NT2/D1 (cell line): ENCODE measurements at regions not wholly inside any gene's neighbourhood (a gene's known extent, or its start where the extent isn't known, plus 50 kb on each side); places are given as distances from the start of the nearest gene placed in this dataset.

Experiments
- DNase-seq: peaks from one replicate; pipeline ENCODE4 v3.0.0-alpha.2; 2011; ENCODE audit warnings: low read depth, low spot score
- H3K27me3 ChIP-seq: 2 replicates; pipeline ENCODE4 v1.6.0; 2011; ENCODE audit warnings: mild to moderate bottlenecking; ENCODE audit not compliant: insufficient read length, insufficient read depth
- H3K36me3 ChIP-seq: 2 replicates; pipeline ENCODE4 v1.6.1; 2011; ENCODE audit warnings: mild to moderate bottlenecking, low read length, mixed read lengths; ENCODE audit not compliant: insufficient read depth, insufficient read length
- H3K4me1 ChIP-seq: 2 replicates; pipeline ENCODE4 v1.5.1; 2011; ENCODE audit not compliant: insufficient read depth, insufficient read length
- H3K4me3 ChIP-seq: 2 replicates; pipeline ENCODE4 v1.5.1; 2011; ENCODE audit warnings: low read depth; ENCODE audit not compliant: insufficient read length
- H3K9ac ChIP-seq: 2 replicates; pipeline ENCODE4 v1.6.0; 2011; ENCODE audit warnings: low read depth; ENCODE audit not compliant: insufficient read length
- H3K9me3 ChIP-seq: 2 replicates; pipeline ENCODE4 v1.5.1; 2011; ENCODE audit warnings: mild to moderate bottlenecking, low read length; ENCODE audit not compliant: insufficient read depth
- SUZ12 ChIP-seq: IDR thresholded peaks from 2 replicates; pipeline ENCODE4 v1.6.1; 2011; ENCODE audit not compliant: insufficient read length, insufficient read depth; ENCODE audit errors: extremely low read depth
- YY1 ChIP-seq: IDR thresholded peaks from 2 replicates; pipeline ENCODE4 v1.6.1; 2011; ENCODE audit not compliant: insufficient read length, insufficient read depth
- ZNF274 ChIP-seq: IDR thresholded peaks from 2 replicates; pipeline ENCODE4 v1.6.1; 2011; ENCODE audit warnings: mild to moderate bottlenecking, low read depth, low read length

- Histone ChIP-seq H3K36me3 (no peaks in the 10 kb centered on the region), H3K27me3 (no peaks in the 10 kb centered on the region), H3K9ac (no peak overlapping the region), H3K4me1 (no peaks in the 10 kb centered on the region), H3K4me3 (no peak overlapping the region), H3K9me3 (no peaks in the 10 kb centered on the region)
- no peak for TF ChIP-seq YY1
- TF ChIP-seq ZNF274, result no peak
- TF ChIP-seq SUZ12, result no peak
- DNase-seq, result no peak
Measured at GRCh38 chr4:134537701-134538100, 336.1 kb upstream of the PABPC4L start.

DNA sequence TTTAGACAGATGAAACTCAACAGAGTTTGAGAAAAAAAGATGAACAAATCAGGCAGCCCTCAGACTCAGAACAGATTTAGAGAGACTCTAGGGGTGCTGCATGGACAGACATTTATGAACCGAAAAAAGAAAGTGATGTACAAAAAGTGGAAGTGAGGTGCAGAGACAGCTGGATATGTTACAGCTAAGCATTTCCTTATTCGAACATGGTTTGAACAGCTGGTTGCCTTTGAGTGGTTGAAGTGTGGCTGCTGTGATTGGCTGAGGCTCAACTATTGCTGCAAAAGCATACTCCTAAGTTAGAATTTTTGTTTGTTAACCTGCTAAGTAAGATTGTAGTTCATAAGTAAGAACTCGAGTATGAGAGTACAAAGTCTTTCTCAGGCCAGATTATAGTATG, 331.5 kb upstream of the PABPC4L start:
- no peak overlapping the region for H3K4me3 ChIP-seq
- TF ChIP-seq YY1, result no peak
- TF ChIP-seq SUZ12, result no peak
- TF ChIP-seq ZNF274, result no peak
- H3K9me3 ChIP-seq, result no peaks in the 10 kb centered on the region
- no peak for DNase-seq
- H3K36me3 ChIP-seq, result no peaks in the 10 kb centered on the region
- no peak overlapping the region for H3K9ac ChIP-seq
- no peaks in the 10 kb centered on the region for H3K27me3 ChIP-seq
- no peaks in the 10 kb centered on the region for H3K4me1 ChIP-seq

- Histone ChIP-seq H3K9me3 (no peaks in the 10 kb centered on the region), H3K36me3 (no peaks in the 10 kb centered on the region), H3K9ac (no peak overlapping the region), H3K4me1 (no peaks in the 10 kb centered on the region), H3K4me3 (no peak overlapping the region), H3K27me3 (no peaks in the 10 kb centered on the region)
- DNase-seq, result no peak
- TF ChIP-seq ZNF274, result no peak
- TF ChIP-seq SUZ12, result no peak
Measured at GRCh38 chr4:134531013-134531412, 329.4 kb upstream of the PABPC4L start.

DNA sequence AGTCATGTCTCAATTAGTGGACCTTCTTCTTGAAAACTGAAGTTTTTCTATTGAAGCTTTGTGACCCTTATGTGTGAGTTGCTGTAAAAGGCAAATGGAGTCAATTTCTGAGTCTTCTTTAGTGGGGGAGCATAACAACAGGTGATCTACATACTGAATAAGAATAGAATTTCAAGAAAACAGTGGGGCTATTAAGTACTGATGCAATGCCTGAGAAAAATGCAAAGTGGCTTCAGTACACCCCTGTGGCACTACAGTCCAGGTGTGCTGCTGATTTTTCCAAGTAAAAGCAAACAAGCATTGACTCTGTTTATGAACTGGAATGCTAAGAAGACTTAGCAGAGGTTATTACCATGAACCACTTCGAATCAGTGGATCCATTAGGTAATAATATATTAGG, 328.0 kb upstream of the PABPC4L start:
- Histone ChIP-seq H3K36me3 (no peaks in the 10 kb centered on the region), H3K27me3 (no peaks in the 10 kb centered on the region), H3K4me1 (no peaks in the 10 kb centered on the region), H3K4me3 (no peak overlapping the region), H3K9me3 (no peaks in the 10 kb centered on the region), H3K9ac (no peak overlapping the region)
- no peak for DNase-seq
- TF ChIP-seq ZNF274 (no peak), SUZ12 (no peak), YY1 (no peak)

- Histone ChIP-seq H3K9ac (no peak overlapping the region), H3K4me3 (no peak overlapping the region), H3K27me3 (no peaks in the 10 kb centered on the region), H3K9me3 (no peaks in the 10 kb centered on the region), H3K4me1 (no peaks in the 10 kb centered on the region), H3K36me3 (no peaks in the 10 kb centered on the region)
- no peak for DNase-seq
- no peak for TF ChIP-seq SUZ12
- TF ChIP-seq YY1, result no peak
- TF ChIP-seq ZNF274, result no peak
Measured at GRCh38 chr4:134518574-134519217, 317.1 kb upstream of the PABPC4L start.

DNA sequence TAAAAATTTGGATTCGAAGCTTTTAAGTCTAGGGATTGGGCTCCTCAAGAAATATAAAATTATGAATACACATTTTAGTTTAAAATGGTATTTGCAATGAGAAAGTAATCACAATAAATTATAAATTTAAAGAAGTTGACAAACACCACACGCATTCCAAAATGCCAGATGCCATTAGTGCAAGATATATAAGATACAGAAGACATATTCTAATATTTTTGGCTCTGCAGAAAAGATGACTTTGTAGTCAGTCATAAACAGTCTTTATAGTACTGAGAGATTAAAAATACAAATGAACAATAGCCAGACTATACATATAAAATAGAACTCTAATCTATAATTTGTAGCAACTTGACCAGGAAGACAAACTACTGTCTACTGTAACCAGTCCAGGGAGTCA, 309.0 kb upstream of the PABPC4L start:
- TF ChIP-seq SUZ12 (no peak), ZNF274 (no peak), YY1 (no peak)
- H3K4me1 ChIP-seq, result no peaks in the 10 kb centered on the region
- H3K4me3 ChIP-seq, result no peak overlapping the region
- no peak for DNase-seq
- no peaks in the 10 kb centered on the region for H3K27me3 ChIP-seq
- H3K9ac ChIP-seq, result no peak overlapping the region
- no peaks in the 10 kb centered on the region for H3K9me3 ChIP-seq
- H3K36me3 ChIP-seq, result no peaks in the 10 kb centered on the region

DNA sequence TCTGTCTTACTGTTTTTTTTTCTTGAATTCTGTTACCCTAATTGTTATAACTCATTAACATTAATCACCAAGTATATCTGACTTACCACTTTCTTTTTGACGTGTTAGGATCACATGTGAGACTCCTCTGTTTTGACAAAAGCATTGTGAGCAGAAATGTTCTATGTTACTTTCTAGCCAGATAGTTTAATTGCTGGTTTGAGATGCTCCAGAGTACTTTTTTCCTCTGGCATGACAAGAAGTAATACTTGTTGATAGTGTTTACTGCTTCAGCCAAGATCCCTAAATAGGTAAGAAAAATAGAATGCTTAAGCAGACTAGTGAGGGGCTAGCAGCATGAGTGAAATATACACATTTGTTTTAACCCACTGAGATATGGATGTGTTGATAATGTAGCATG, 303.9 kb upstream of the PABPC4L start:
- Histone ChIP-seq H3K36me3 (no peaks in the 10 kb centered on the region), H3K27me3 (no peaks in the 10 kb centered on the region), H3K4me3 (no peak overlapping the region), H3K4me1 (no peaks in the 10 kb centered on the region), H3K9me3 (peaks cover 6% of the 10 kb centered on the region; the same call in 1 of the 2 replicates), H3K9ac (no peak overlapping the region)
- no peak for DNase-seq
- TF ChIP-seq ZNF274 (no peak), YY1 (no peak)
